GM10266 (cell line): ENCODE measurements at regions not wholly inside any gene's neighbourhood (a gene's known extent, or its start where the extent isn't known, plus 50 kb on each side); places are given as distances from the start of the nearest gene placed in this dataset.

ENCODE experiments used
- DNase-seq: peaks from one replicate; pipeline ENCODE4 v3.0.0; 2012; ENCODE audit errors: extremely low spot score
- TF ChIP-seq, protein P1 (sequence below): IDR thresholded peaks from 2 replicates; pipeline ENCODE4 v1.5.1; 2012; ENCODE audit warnings: mild to moderate bottlenecking, low read depth; ENCODE audit not compliant: control insufficient read depth, insufficient read depth; ENCODE audit errors: missing control alignments

DNA sequence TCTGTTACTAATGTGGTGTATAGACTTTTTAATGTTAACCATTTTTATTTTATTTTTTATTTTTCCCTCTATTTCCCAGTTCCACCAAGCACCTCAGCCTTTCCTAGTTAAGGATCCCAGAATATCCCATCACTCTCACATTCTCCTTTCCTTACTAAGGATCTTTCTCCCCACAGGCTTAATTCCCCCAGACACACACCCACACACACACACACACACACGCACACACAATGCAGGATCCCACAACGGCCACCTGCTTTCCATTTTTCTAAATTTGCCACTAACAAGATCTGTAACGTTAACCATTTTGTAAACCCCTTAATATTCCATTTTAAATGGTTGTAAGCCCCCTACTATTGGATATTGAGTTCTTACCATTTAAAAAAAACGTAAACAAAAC lies 404.1 kb downstream of the ZIC1 start:
- TF ChIP-seq, protein P1, sequence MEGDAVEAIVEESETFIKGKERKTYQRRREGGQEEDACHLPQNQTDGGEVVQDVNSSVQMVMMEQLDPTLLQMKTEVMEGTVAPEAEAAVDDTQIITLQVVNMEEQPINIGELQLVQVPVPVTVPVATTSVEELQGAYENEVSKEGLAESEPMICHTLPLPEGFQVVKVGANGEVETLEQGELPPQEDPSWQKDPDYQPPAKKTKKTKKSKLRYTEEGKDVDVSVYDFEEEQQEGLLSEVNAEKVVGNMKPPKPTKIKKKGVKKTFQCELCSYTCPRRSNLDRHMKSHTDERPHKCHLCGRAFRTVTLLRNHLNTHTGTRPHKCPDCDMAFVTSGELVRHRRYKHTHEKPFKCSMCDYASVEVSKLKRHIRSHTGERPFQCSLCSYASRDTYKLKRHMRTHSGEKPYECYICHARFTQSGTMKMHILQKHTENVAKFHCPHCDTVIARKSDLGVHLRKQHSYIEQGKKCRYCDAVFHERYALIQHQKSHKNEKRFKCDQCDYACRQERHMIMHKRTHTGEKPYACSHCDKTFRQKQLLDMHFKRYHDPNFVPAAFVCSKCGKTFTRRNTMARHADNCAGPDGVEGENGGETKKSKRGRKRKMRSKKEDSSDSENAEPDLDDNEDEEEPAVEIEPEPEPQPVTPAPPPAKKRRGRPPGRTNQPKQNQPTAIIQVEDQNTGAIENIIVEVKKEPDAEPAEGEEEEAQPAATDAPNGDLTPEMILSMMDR, result no peak

DNA sequence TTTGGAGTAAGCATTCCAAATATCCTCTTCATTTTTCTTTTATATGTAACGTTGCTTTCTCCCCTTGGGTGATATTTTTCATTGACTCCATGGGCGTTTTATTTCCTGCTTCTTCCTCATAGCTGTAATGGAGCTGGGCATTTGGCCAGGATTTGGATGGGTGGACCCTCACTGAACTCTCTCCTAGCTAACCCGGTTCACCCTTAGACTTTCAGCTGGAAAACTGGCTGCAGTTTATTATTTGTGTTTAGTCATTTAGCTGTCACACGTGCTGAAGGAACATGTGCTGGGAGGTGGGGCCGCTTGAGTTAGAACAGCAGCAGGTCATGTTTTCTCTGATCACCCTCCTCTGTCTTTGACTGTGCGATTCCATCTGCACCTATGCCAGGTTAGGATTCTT lies 407.6 kb downstream of the ZIC1 start:
- DNase-seq, result no peak
- TF ChIP-seq, protein P1, result no peak

More for the DNA sequence above, 404.1 kb downstream of the ZIC1 start:
- no peak for DNase-seq

DNA sequence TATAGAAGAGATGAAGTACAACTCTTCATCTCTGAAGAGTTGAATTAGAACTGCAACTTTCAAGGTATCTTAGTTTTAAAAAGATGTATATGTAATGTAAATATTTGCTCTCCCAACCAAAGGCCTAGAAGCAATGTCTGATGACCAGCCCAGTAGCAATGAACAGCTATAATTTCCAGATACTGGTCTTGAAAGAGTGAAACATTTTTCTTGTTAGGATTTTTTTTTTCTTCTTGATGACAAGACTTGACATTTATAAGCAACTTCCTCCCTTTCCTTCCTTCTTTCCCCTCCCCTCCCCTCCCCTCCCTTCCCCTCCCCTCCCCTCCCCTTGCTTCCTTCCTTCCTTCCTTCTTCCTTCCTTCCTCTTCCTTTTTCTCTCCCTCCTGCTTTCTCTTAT lies 423.4 kb downstream of the ZIC1 start:
- TF ChIP-seq, protein P1, result no peak

DNA sequence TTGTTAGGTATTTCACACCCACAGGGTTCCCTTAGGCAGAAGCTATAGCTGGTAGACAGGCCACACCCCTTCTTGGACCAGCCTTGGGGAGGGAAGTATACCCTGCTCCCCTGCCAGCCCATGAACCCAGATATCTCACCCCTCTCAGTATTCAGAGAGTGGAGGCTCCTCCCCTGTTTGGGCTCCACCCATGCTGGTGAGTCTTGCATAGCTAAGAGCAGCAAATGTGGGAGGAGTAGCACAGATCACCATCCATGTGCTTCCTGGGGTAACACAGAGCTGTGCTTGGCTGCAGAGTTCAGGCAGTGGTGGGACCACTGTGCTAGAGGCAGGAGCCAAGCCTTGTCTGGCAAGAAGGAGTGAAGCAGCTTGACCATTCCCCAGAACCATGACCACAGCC lies 427.2 kb downstream of the ZIC1 start:
- TF ChIP-seq, protein P1, result no peak
- DNase-seq, result no peak

More for the DNA sequence above, 423.4 kb downstream of the ZIC1 start:
- no peak for DNase-seq

DNA sequence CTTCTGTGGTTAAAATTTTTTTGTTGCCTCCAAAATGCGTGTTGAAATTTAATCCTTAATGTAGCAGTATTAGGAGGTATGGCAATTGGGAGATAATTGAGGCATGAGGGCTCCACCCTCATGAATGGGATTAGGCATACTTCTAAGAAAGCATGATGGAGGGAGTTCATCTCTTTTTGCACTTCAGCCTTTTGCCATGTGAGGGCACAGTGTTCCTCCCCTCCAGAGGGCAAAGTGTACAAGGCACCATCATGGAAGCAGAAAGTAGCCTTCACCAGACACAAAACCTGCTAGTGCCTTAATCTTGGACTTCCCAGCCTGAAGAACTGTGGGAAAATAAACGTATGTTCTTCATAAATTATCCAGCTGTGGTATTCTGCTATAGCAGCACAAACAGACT lies 429.5 kb downstream of the ZIC1 start:
- no peak for DNase-seq

DNA sequence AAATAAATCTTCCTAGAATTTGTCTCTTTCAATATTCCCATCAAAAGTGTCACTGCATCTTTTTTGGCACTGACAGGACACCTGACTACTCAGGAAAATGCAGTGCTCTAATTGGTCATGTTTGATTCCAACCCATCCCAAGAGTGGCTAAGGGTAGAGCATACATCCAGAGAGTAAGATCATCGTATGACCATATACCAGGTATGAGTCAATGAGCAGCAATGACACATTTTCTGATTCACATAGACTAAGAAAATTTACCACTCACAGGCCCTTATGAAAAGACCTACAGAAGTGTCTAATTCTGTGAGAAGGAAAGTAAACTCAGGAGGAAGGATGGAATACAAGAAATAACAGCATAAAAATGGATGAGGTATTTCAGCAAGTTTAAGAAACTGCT lies 434.2 kb downstream of the ZIC1 start:
- TF ChIP-seq, protein P1, result no peak
- DNase-seq, result no peak

More for the DNA sequence above, 429.5 kb downstream of the ZIC1 start:
- TF ChIP-seq, protein P1, result peak; percentile 31

DNA sequence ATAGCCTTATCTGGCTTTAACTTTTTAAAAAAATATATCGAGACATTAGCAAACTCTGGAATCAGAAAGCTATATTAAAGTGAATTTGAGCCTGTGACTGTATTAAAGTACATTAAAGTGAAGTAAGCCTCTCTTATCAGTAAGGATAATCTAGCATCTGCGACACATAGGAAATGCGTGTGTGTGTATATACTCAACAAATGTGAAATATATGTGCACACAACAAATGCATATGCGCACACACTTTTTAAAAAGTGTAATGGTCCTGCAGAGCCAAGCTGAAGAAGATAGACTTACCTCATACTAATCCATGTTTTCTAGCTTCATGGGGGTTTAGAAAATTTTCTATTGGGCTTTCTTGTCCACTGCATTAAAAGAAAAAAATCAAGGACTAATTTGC lies 437.1 kb downstream of the ZIC1 start:
- no peak for DNase-seq
- TF ChIP-seq, protein P1, result no peak
